Cardiac muscle cell (in vitro differentiated cells and primary cell): ENCODE measurements at regions not wholly inside any gene's neighbourhood (a gene's known extent, or its start where the extent isn't known, plus 50 kb on each side); places are given as distances from the start of the nearest gene placed in this dataset.
"Not testable (repeated sequence)": the region's sequence is repeated elsewhere in the genome, so short reads cannot be mapped to it uniquely, and the experiment has no call there.

ENCODE experiments used
- DNase-seq, 2 donors: peaks; one replicate each; pipeline versions ENCODE4 v3.0.0 to v3.0.0-alpha.2; 2010 to 2017; ENCODE audit warnings: low read depth in 1 of 2, low spot score in 1 of 2
- H3K27ac ChIP-seq: fragments of 200-600 bp; sonication (generic); 2 replicates; pipeline ENCODE4 v1.5.1; 2016
- H3K27me3 ChIP-seq: fragments of 200-600 bp; sonication (generic); 2 replicates; pipeline ENCODE4 v1.6.0; 2016; ENCODE audit warnings: control low read depth
- H3K36me3 ChIP-seq: fragments of 200-600 bp; sonication (generic); 2 replicates; pipeline ENCODE4 v1.5.1; 2016; ENCODE audit warnings: control low read depth
- H3K4me1 ChIP-seq: fragments of 200-600 bp; sonication (generic); 2 replicates; pipeline ENCODE4 v1.8.1; 2017; ENCODE audit warnings: low read depth, mild to moderate bottlenecking, mixed run types
- H3K4me3 ChIP-seq: fragments of 200-600 bp; sonication (generic); 2 replicates; pipeline ENCODE4 v1.5.1; 2016; ENCODE audit warnings: mild to moderate bottlenecking
- H3K9me3 ChIP-seq: fragments of 200-600 bp; sonication (generic); 2 replicates; pipeline ENCODE4 v1.5.1; 2017; ENCODE audit warnings: low read depth, mild to moderate bottlenecking, control low read depth
- CTCF ChIP-seq: IDR thresholded peaks from 2 replicates; pipeline ENCODE4 v1.5.1; 2012; ENCODE audit warnings: low read depth, mild to moderate bottlenecking, low read length

GRCh38 chr15:77897896-77898406 lies 179.6 kb downstream of the TBC1D2B start:
- Histone ChIP-seq H3K4me3 (no peak overlapping the region), H3K4me1 (no peaks in the 10 kb centered on the region), H3K27me3 (no peaks in the 10 kb centered on the region), H3K27ac (no peak overlapping the region), H3K36me3 (no peaks in the 10 kb centered on the region), H3K9me3 (no peaks in the 10 kb centered on the region)
- no peak for TF ChIP-seq CTCF
- no peak for DNase-seq

- not testable (repeated sequence) for H3K27ac ChIP-seq, H3K9me3 ChIP-seq, H3K36me3 ChIP-seq, H3K4me1 ChIP-seq, DNase-seq, H3K27me3 ChIP-seq, H3K4me3 ChIP-seq
Measured at GRCh38 chr15:77897113-77897895, 180.2 kb downstream of the TBC1D2B start.

GRCh38 chr15:77896147-77897112 lies 181.1 kb downstream of the TBC1D2B start:
- not testable (repeated sequence) for H3K4me1 ChIP-seq, H3K27ac ChIP-seq, H3K36me3 ChIP-seq, H3K27me3 ChIP-seq, DNase-seq, H3K9me3 ChIP-seq, H3K4me3 ChIP-seq

- H3K36me3 ChIP-seq: no peaks in the 10 kb centered on the region
- H3K4me3 ChIP-seq: no peak overlapping the region
- H3K9me3 ChIP-seq: no peaks in the 10 kb centered on the region
- no peak overlapping the region for H3K27ac ChIP-seq
- H3K4me1 ChIP-seq: no peaks in the 10 kb centered on the region
- no peaks in the 10 kb centered on the region for H3K27me3 ChIP-seq
- no peak for DNase-seq
- TF ChIP-seq CTCF: no peak
Measured at GRCh38 chr15:77895742-77896141, 181.8 kb downstream of the TBC1D2B start.

- not testable (repeated sequence) for DNase-seq, H3K27me3 ChIP-seq, H3K27ac ChIP-seq, H3K4me1 ChIP-seq, H3K36me3 ChIP-seq, H3K4me3 ChIP-seq, H3K9me3 ChIP-seq
Measured at GRCh38 chr15:77895145-77895544, 182.4 kb downstream of the TBC1D2B start.

GRCh38 chr15:77893671-77894640 lies 183.6 kb downstream of the TBC1D2B start:
- not testable (repeated sequence) for H3K27me3 ChIP-seq, H3K4me1 ChIP-seq, H3K9me3 ChIP-seq, H3K4me3 ChIP-seq, H3K36me3 ChIP-seq, H3K27ac ChIP-seq, DNase-seq

- not testable (repeated sequence) for H3K9me3 ChIP-seq, H3K4me3 ChIP-seq, H3K27ac ChIP-seq, DNase-seq, H3K4me1 ChIP-seq, H3K36me3 ChIP-seq, H3K27me3 ChIP-seq
Measured at GRCh38 chr15:77893246-77893645, 184.3 kb downstream of the TBC1D2B start.
